Kidney tubule cell (primary cell): ENCODE measurements at regions not wholly inside any gene's neighbourhood (a gene's known extent, or its start where the extent isn't known, plus 50 kb on each side); places are given as distances from the start of the nearest gene placed in this dataset.

ENCODE experiments used
- DNase-seq: peaks from one replicate; pipeline ENCODE4 v3.0.0-alpha.2; 2018; ENCODE audit warnings: low spot score

DNA sequence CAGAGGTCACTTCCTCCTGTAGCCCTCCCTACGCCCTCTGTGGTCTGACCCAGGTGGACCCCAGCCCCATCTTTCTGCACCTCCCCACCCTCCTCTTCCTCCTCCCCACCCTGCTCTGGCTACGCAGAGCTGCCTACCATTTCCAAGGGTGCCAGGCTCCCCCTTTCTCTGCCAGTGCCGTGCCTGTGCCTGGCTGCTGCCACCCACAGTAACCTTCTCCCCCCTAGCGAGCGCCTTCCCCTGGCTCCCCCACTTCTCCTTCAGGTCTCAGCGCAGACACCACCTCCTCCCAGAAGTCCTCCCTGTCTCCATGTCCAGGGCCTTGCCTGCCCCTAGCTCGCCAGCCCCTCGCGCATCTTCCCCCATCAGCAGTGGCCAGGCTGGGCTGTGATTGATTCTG lies 471.5 kb downstream of the PTPRU start:
- no peak for DNase-seq

DNA sequence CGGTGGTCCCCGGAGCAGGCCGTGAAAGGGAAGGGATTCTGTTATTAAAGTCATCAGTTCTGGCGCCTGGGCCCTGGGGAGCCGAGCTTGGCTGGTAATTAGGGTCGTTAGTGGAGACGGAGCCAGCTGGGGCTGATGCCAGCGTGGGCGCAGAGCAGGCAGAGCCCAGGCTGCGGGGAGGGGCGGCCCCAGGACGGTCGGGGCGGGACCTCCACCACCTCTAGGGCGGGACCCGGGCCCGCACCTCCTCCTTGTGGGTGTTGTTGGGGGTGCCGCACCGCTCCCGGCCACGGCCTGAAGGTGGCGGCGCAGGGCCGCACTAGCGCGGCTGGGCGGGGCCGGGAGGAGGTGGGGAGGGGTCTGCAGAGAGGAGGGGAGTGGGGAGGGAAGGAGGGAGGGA lies 470.6 kb downstream of the PTPRU start:
- DNase-seq, result peak; percentile 60

DNA sequence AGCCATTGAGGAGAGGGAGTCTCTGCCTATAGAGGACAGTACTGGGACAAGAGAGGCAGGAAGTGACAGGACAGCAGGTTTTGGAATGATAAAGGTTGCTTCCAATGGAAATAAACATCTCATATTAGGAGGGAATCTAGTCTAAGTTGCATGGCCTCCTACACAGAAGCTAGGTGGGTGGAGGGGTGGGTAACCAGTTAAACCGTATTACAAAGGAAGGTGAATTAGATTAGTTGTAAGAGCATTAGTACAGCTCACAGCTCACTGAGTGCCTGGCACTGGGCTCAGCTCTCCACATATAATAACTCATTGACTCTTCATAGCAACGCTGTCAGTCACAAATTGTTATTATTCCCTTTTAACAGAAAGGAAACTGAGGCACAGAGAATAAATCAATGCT lies 468.1 kb downstream of the PTPRU start:
- no peak for DNase-seq

DNA sequence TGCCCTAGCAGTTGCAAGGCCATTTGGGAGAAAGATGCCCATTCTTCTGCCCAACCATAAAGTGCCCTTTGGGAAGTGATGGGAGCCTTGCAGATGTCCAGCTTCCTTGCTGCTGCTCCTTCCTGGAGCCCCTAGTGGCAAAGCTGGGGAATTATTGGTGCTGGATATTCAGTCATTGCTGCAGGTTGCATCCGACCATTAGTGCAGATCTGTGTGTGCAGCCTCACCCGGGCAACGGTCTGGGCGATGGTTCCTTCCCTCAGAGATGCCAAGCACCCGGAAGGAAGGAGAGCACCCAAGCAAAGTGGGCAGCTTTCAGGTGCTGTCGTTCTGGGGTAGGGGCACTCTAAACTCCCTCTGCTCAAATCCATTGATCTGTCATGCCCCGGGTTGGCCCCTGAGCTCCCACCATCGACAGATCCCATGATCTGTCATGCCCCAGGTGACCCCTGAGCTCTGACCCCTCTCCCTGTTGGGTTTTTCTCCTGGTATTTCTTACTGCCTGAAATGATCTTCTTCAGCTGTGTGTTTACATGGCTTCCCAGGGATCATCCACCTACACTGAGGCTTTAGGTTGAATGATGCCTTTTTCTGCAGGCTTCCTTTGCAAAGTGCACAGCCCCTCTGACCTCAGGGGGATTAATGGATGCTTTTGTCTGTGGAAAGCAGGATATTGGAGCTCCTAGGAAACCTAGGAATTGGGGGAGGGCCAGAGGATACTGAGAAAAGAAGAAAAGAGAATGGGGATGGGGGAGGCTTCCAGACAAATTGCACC lies 467.5 kb downstream of the PTPRU start:
- peak; percentile 61 for DNase-seq

GRCh38 chr1:29700491-29700890 lies 464.2 kb downstream of the PTPRU start:
- no peak for DNase-seq

- no peak for DNase-seq
These were observed 462.3 kb downstream of the PTPRU start for GRCh38 chr1:29698626-29699025.

- DNase-seq, result peak; percentile 65
These were observed 461.7 kb downstream of the PTPRU start for GRCh38 chr1:29698033-29698432.

GRCh38 chr1:29697391-29697780 lies 461.1 kb downstream of the PTPRU start:
- DNase-seq, result no peak

GRCh38 chr1:29696656-29697390 lies 460.5 kb downstream of the PTPRU start:
- no peak for DNase-seq

DNA sequence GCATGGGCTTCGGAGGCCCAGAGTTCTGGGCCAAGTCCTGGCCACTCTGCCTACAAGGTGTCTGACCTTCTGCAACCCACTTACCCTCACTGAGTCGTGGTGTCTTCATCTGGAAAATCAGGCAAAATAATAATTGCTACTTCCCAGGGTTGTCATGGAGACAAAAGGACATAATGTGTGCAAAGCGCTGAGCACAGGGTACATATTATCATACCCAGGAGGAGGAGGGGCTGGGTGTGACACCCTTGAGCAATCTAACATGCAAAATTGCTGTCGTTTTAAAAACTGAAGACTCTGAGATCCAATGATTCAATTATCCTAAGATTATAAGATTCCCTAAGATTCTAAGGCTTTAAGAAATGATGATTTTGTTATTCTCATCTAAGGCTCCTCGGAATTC lies 459.5 kb downstream of the PTPRU start:
- DNase-seq, result no peak

GRCh38 chr1:29695036-29695435 lies 458.7 kb downstream of the PTPRU start:
- no peak for DNase-seq

- no peak for DNase-seq
These were observed 455.2 kb downstream of the PTPRU start for GRCh38 chr1:29691499-29691898.

DNA sequence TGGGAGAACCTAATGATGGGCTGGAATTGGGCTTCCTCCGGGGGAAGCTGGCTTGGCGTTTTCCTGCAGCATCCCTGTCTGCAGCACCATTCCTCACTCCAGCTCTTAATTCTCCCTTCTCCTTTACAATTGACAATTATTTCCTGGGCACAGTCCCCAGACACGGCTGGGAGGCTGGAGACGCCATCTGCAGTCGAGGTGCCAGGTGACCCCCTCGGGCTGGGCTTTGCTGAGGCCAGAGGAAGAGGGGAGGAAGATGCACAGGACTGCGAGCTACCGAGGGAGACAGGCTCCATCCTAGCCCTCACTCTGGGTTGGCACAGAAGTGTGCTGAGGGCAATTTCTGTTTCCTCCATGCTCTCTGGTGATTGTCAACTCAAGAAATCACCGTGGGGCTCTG lies 453.8 kb downstream of the PTPRU start:
- DNase-seq, result no peak

GRCh38 chr1:29689372-29690030 lies 453.2 kb downstream of the PTPRU start:
- DNase-seq, result no peak

- DNase-seq, result peak; percentile 68
These were observed 452.4 kb downstream of the PTPRU start for GRCh38 chr1:29688471-29689365.

GRCh38 chr1:29687601-29688244 lies 451.4 kb downstream of the PTPRU start:
- DNase-seq, result no peak

GRCh38 chr1:29687166-29687565 lies 450.8 kb downstream of the PTPRU start:
- no peak for DNase-seq

DNA sequence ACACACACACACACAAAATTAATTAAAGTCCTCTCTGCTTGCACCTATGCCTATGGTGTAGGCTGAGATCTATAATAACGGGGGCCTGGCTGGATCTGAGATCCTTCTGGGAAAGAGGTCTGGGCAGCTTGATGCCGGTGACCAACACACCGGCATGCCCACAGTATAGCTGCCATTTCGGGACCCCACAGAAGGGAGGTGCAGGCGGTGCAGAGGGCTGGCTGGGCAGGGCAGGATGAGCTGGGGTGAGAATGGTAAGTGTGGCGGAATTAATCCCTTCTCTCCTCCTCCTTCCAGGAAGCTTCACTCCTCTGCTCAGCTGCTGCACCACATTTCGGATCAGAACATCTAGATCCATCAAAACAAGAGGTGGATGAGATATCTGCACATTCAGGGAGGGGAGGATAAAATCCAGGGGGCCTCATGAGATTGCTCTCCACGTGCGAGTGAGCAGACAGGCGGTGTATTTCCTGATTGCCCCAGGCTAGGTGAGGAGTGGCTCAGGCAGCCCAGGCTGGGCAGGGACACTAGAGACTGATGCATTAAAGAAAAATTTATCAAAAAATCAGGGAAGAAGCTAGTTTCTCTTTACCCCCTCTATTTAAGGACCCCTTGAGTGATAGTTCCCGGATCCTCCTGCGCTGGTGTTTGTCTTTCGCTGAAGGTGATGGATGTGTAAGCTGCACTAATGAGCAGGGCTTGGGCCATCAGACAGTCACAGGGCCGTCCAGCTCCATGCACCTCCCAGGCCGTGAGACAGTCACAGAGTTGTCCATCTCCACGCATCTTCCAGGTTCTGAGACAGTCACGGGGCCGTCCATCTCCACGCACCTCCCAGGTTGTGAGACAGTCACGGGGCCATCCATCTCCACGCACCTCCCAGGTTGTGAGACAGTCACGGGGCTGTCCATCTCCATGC lies 449.9 kb downstream of the PTPRU start:
- peak; percentile 12 for DNase-seq

- peak; percentile 13 for DNase-seq
These were observed 449.1 kb downstream of the PTPRU start for GRCh38 chr1:29685387-29685786.

- DNase-seq, result no peak
These were observed 447.8 kb downstream of the PTPRU start for GRCh38 chr1:29684141-29684540.
